K562 (cell line): ENCODE measurements at regions not wholly inside any gene's neighbourhood (a gene's known extent, or its start where the extent isn't known, plus 50 kb on each side); places are given as distances from the start of the nearest gene placed in this dataset.

Source experiments
- ATAC-seq: fragments of 200-7000 bp; cut with Tn5 transposase; 3 replicates; pipeline ENCODE4 v1.9.1; 2020; ENCODE audit warnings: moderate library complexity
- BruUV-seq: library from RNA; stranded (reverse); fragments of 400-500 nt; replicated peaks from 2 replicates; lab custom pipeline; 2021; lab: Mats Ljungman, UMichigan
- CTCF ChIA-PET: fragments of 300-600 bp; formaldehyde crosslinking; extraction: SDS; loops from one replicate; lab custom pipeline; 2021; ENCODE audit warnings: low intra/inter-chr PET ratio; lab: Yijun Ruan, JAX
- POLR2A ChIA-PET: fragments of 300-600, 350-650 bp; sonication (Branson Sonifier 250); formaldehyde crosslinking; extraction: SDS; loops from one replicate; lab custom pipeline; 2021; ENCODE audit warnings: antibody characterized with exemption, inconsistent platforms; lab: Yijun Ruan, JAX
- DNase-seq, 4 experiments: peaks; one replicate each; pipeline versions ENCODE4 v3.0.0 to v3.0.0-alpha.2; 2011 to 2018; ENCODE audit warnings: low spot score in 3 of 4, mixed read lengths in 3 of 4; ENCODE audit errors: extremely low read depth in 1 of 4
- FAIRE-seq: peaks from 2 replicates; lab custom pipeline; 2011; peaks lifted over from hg19 to GRCh38; lab: Jason Lieb, UNC
- H2AFZ ChIP-seq: 2 replicates; pipeline ENCODE4 v1.6.0; 2011; ENCODE audit warnings: low read depth, low read length, control low read depth, inconsistent platforms
- H3K27ac ChIP-seq: fragments of 200-600 bp; 3 replicates; pipeline ENCODE4 v1.8.0; 2011; ENCODE audit warnings: low read depth, mild to moderate bottlenecking, control low read depth, inconsistent platforms, low read length, moderate library complexity, mixed read lengths; ENCODE audit errors: extremely low read depth
- H3K27me3 ChIP-seq, 2 experiments: fragments of 300-600 bp in 1 of 2; 2 replicates in 1 of 2; 3 replicates in 1 of 2; pipeline versions ENCODE4 v1.6.0 to v1.8.0; 2011; ENCODE audit warnings: inconsistent platforms in 2 of 2, low read length in 2 of 2, mild to moderate bottlenecking in 1 of 2, mixed read lengths in 1 of 2, moderate library complexity in 1 of 2; ENCODE audit not compliant: control insufficient read depth in 2 of 2, insufficient read depth in 2 of 2
- H3K36me3 ChIP-seq: fragments of 300-600 bp; 3 replicates; pipeline ENCODE4 v1.8.0; 2011; ENCODE audit warnings: mild to moderate bottlenecking, low read length, inconsistent platforms; ENCODE audit not compliant: control insufficient read depth, insufficient read depth
- H3K4me1 ChIP-seq, 2 experiments: fragments of 200-600 bp in 1 of 2; replicated peaks in 1 of 2; 2 replicates in 1 of 2; 3 replicates in 1 of 2; pipeline versions ENCODE4 v1.5.1 to v1.8.0; 2011; ENCODE audit warnings: inconsistent platforms in 2 of 2, low read length in 2 of 2, mild to moderate bottlenecking in 1 of 2, mixed read lengths in 1 of 2, moderate library complexity in 1 of 2; ENCODE audit not compliant: control insufficient read depth in 2 of 2, insufficient read depth in 2 of 2
- H3K4me2 ChIP-seq: 2 replicates; pipeline ENCODE4 v1.6.1; 2011; ENCODE audit warnings: low read length, control low read depth, inconsistent platforms, mixed read lengths; ENCODE audit not compliant: insufficient read depth
- H3K4me3 ChIP-seq: fragments of 200-600 bp; sonication (generic), shearing (Covaris generic); 2 replicates; pipeline ENCODE4 v1.5.1; 2016; ENCODE audit warnings: control low read depth, inconsistent platforms
- H3K79me2 ChIP-seq: fragments of 200-600 bp; 3 replicates; pipeline ENCODE4 v1.8.0; 2011; ENCODE audit warnings: low read length, inconsistent platforms; ENCODE audit not compliant: control insufficient read depth, insufficient read depth
- H3K9ac ChIP-seq, 2 experiments: 2 replicates each; pipeline versions ENCODE4 v1.6.0 to v1.6.1; 2011; ENCODE audit warnings: low read depth in 2 of 2, low read length in 2 of 2, control low read depth in 1 of 2, inconsistent platforms in 1 of 2, mild to moderate bottlenecking in 1 of 2, mixed read lengths in 1 of 2; ENCODE audit not compliant: insufficient read depth in 1 of 2
- H3K9me1 ChIP-seq: one replicate; pipeline ENCODE4 v1.6.0; 2011; ENCODE audit warnings: inconsistent platforms, mild to moderate bottlenecking, low read length, moderate library complexity; ENCODE audit not compliant: control insufficient read depth, insufficient read depth
- H3K9me3 ChIP-seq: replicated peaks from 2 replicates; pipeline ENCODE4 v1.5.1; 2011; ENCODE audit warnings: low read depth, low read length, inconsistent platforms; ENCODE audit not compliant: control insufficient read depth, insufficient read depth
- H4K20me1 ChIP-seq: replicated peaks from 2 replicates; pipeline ENCODE4 v1.6.1; 2011; ENCODE audit warnings: low read length, inconsistent platforms, mixed read lengths; ENCODE audit not compliant: control insufficient read depth, insufficient read depth
- CSDE1 ChIP-seq, 2 experiments: fragments of 450-650 bp; IDR thresholded peaks; 2 replicates each; pipeline ENCODE4 v1.6.1; 2016; ENCODE audit warnings: mild to moderate bottlenecking in 1 of 2
- EHMT2 ChIP-seq: fragments of 450-650 bp; IDR thresholded peaks from 2 replicates; pipeline ENCODE4 v1.6.1; 2018; ENCODE audit warnings: antibody characterized with exemption
- EZH2 ChIP-seq: IDR thresholded peaks from 2 replicates; pipeline ENCODE4 v1.6.1; 2012; ENCODE audit warnings: low read depth, mild to moderate bottlenecking, inconsistent platforms, low read length, borderline replicate concordance
- FOXK2 ChIP-seq, 2 experiments: fragments of 450-650 bp; IDR thresholded peaks in 1 of 2; conservative IDR thresholded peaks in 1 of 2; 2 replicates each; pipeline ENCODE4 v1.6.1; 2016; ENCODE audit warnings: low read depth in 2 of 2, mild to moderate bottlenecking in 1 of 2
- NRF1 ChIP-seq, 2 experiments: fragments of 450-650 bp; IDR thresholded peaks in 1 of 2; conservative IDR thresholded peaks in 1 of 2; 2 replicates each; pipeline ENCODE4 v1.6.1; 2014; ENCODE audit warnings: mild to moderate bottlenecking in 2 of 2
- SMARCC2 ChIP-seq: fragments of 450-650 bp; IDR thresholded peaks from 2 replicates; pipeline ENCODE4 v1.6.1; 2017; ENCODE audit warnings: antibody characterized with exemption, moderate library complexity, mild to moderate bottlenecking, low read depth
- TAF1 ChIP-seq: IDR thresholded peaks from 2 replicates; pipeline ENCODE4 v1.6.1; 2011; ENCODE audit warnings: mild to moderate bottlenecking, low read length, moderate library complexity; ENCODE audit not compliant: insufficient read depth, control insufficient read depth, severe bottlenecking; ENCODE audit errors: extremely low read depth
- ZNF23 ChIP-seq: fragments of 250-450 bp; sonication (Bioruptor Pico); IDR thresholded peaks from 2 replicates; pipeline ENCODE4 v1.4.0; 2020; ENCODE audit warnings: mild to moderate bottlenecking
- ZNF717 ChIP-seq: fragments of 250-450 bp; sonication (Bioruptor Pico); IDR thresholded peaks from 2 replicates; pipeline ENCODE4 v1.5.0; 2021
- WGBS: fragments of 100-300 bp; shearing (Covaris generic); methylation state at CpG from one replicate; pipeline ENCODE4 v1.1.6; 2016; ENCODE audit warnings: low coverage, mixed read lengths; ENCODE audit not compliant: insufficient coverage; ENCODE audit errors: missing lambda C conversion rate; 5-methylcytosine and 5-hydroxymethylcytosine counted together
- in situ Hi-C: fragments of 300-500 bp; cut with MboI; formaldehyde crosslinking; loops from 4 replicates; pipeline ENCODE4 v1.15.0; 2018; ENCODE audit warnings: inconsistent platforms, mixed read lengths
- intact Hi-C: fragments of 100-400 bp; cut with micrococcal nuclease; formaldehyde crosslinking; loops from 2 replicates; pipeline ENCODE4 v1.14.2; 2022

GRCh38 chr10:7477538-7478334, 66.9 kb upstream of the SFMBT2 start:
- FAIRE-seq (no peak), DNase-seq (no peak), ATAC-seq (no peak)
- Histone ChIP-seq H3K4me2 (no peak overlapping the region), H3K27me3 (peaks cover 11 to 34% of the 10 kb centered on the region in 2 experiments), H3K9ac (no peak overlapping the region), H3K9me3 (no peaks in the 10 kb centered on the region), H4K20me1 (no peaks in the 10 kb centered on the region; the same call in 1 of the 2 replicates), H3K79me2 (no peaks in the 10 kb centered on the region), H3K4me1 (no peaks in the 10 kb centered on the region), H3K4me3 (no peak overlapping the region), H3K36me3 (no peaks in the 10 kb centered on the region), H2AFZ (no peak overlapping the region), H3K9me1 (no peaks in the 10 kb centered on the region), H3K27ac (no peak overlapping the region)
- intact Hi-C loops: no loop called here
- in situ Hi-C loops: no loop called here
- CTCF ChIA-PET: no interaction called here
- POLR2A ChIA-PET: no interaction called here
- WGBS: 3% methylated on average over 10 of the region's 10 CpGs
- TF ChIP-seq TAF1: no peak
- no peak for TF ChIP-seq EZH2
- no peak for TF ChIP-seq ZNF23
- no peak for TF ChIP-seq NRF1 (conservative IDR thresholded peaks at IDR 0.05 in 1 of 2, IDR thresholded peaks at IDR 0.05 in 1 of 2)
- no peak for TF ChIP-seq FOXK2 (conservative IDR thresholded peaks at IDR 0.05 in 1 of 2, IDR thresholded peaks at IDR 0.05 in 1 of 2; ENCODE audit: low read depth in 2 of 2)
- TF ChIP-seq CSDE1 (IDR thresholded peaks at IDR 0.05): no peak
- no peak for TF ChIP-seq ZNF717 (CRISPR knock-in tag)
- no peak for TF ChIP-seq SMARCC2
- no peak for TF ChIP-seq EHMT2
- BruUV-seq: no TSS peak
